ENCODE measurements at regions not wholly inside any gene's neighbourhood (a gene's known extent, or its start where the extent isn't known, plus 50 kb on each side); places are given as distances from the start of the nearest gene placed in this dataset.

GRCh38 chr11:128346804-128347203 is 240.6 kb downstream of the ETS1 start:
- DNase-seq (no peak), ATAC-seq (no peak)
- Histone ChIP-seq H3K4me1 (peaks cover 3% of the 10 kb centered on the region), H3K9me3 (no peaks in the 10 kb centered on the region), H3K27ac (no peak overlapping the region), H3K36me3 (replicated peaks in 1 of 2; ENCODE audit: insufficient read depth in 1 of 2, low read depth in 2 of 2) (no peaks in the 10 kb centered on the region), H3K4me3 (no peak overlapping the region), H3K27me3 (no peaks in the 10 kb centered on the region)
- 65 to 74% methylated on average over 3 of the region's 3 CpGs for WGBS, 2 donors
- intact Hi-C loops (cut with DNase I), result no loop called here
- no peak for TF ChIP-seq CTCF (IDR thresholded peaks at IDR 0.05)
- no peak for TF ChIP-seq POLR2A (IDR thresholded peaks at IDR 0.05)

GRCh38 chr11:128345316-128345715 is 242.0 kb downstream of the ETS1 start:
- 32 to 37% methylated on average over 3 of the region's 3 CpGs for WGBS, 2 donors
- intact Hi-C loops (cut with DNase I), result no loop called here
- no peak for TF ChIP-seq CTCF (IDR thresholded peaks at IDR 0.05)
- TF ChIP-seq POLR2A (IDR thresholded peaks at IDR 0.05), result no peak
- no peak overlapping the region for H3K27ac ChIP-seq
- no peak for DNase-seq
- no peaks in the 10 kb centered on the region for H3K27me3 ChIP-seq
- ATAC-seq, result no peak
- no peaks in the 10 kb centered on the region for H3K9me3 ChIP-seq
- no peaks in the 10 kb centered on the region for H3K36me3 ChIP-seq (replicated peaks in 1 of 2; ENCODE audit: insufficient read depth in 1 of 2, low read depth in 2 of 2)
- H3K4me1 ChIP-seq, result peaks cover 3% of the 10 kb centered on the region
- H3K4me3 ChIP-seq, result no peak overlapping the region

- 77 to 79% methylated on average over 4 of the region's 4 CpGs for WGBS, 2 donors
- intact Hi-C loops (cut with DNase I), result no loop called here
- TF ChIP-seq CTCF (IDR thresholded peaks at IDR 0.05) (no peak), POLR2A (IDR thresholded peaks at IDR 0.05) (no peak)
- H3K4me3 ChIP-seq, result no peak overlapping the region
- H3K4me1 ChIP-seq, result peaks cover 3% of the 10 kb centered on the region
- H3K9me3 ChIP-seq, result no peaks in the 10 kb centered on the region
- H3K27ac ChIP-seq, result no peak overlapping the region
- no peaks in the 10 kb centered on the region for H3K36me3 ChIP-seq (replicated peaks in 1 of 2; ENCODE audit: insufficient read depth in 1 of 2, low read depth in 2 of 2)
- no peak for ATAC-seq
- H3K27me3 ChIP-seq, result no peaks in the 10 kb centered on the region
- DNase-seq, result no peak
Observed at GRCh38 chr11:128343870-128344269, 243.5 kb downstream of the ETS1 start.

GRCh38 chr11:128343135-128343514 is 244.2 kb downstream of the ETS1 start:
- Histone ChIP-seq H3K9me3 (no peaks in the 10 kb centered on the region), H3K4me1 (peaks cover 3% of the 10 kb centered on the region), H3K27ac (peak overlapping the region in 1 of 4 donors; percentile 5), H3K4me3 (no peak overlapping the region), H3K27me3 (no peaks in the 10 kb centered on the region), H3K36me3 (replicated peaks in 1 of 2; ENCODE audit: insufficient read depth in 1 of 2, low read depth in 2 of 2) (no peaks in the 10 kb centered on the region)
- TF ChIP-seq POLR2A (IDR thresholded peaks at IDR 0.05) (no peak), CTCF (IDR thresholded peaks at IDR 0.05) (no peak)
- intact Hi-C loops (cut with DNase I), result no loop called here
- DNase-seq, result no peak
- WGBS, 2 donors, result 62 to 82% methylated on average over 2 of the region's 2 CpGs
- ATAC-seq, result no peak

GRCh38 chr11:128342511-128343134 is 244.7 kb downstream of the ETS1 start:
- no peaks in the 10 kb centered on the region for H3K27me3 ChIP-seq
- TF ChIP-seq POLR2A (IDR thresholded peaks at IDR 0.05) (no peak), CTCF (IDR thresholded peaks at IDR 0.05) (no peak)
- H3K9me3 ChIP-seq, result no peaks in the 10 kb centered on the region
- no peak overlapping the region for H3K4me3 ChIP-seq
- H3K27ac ChIP-seq, result peak overlapping the region in 1 of 4 donors; percentile 5
- intact Hi-C loops (cut with DNase I), result no loop called here
- H3K4me1 ChIP-seq, result peaks cover 3% of the 10 kb centered on the region
- 57 to 60% methylated on average over 7 of the region's 7 CpGs for WGBS, 2 donors
- ATAC-seq, result peak; percentile 59
- H3K36me3 ChIP-seq (replicated peaks in 1 of 2; ENCODE audit: insufficient read depth in 1 of 2, low read depth in 2 of 2), result no peaks in the 10 kb centered on the region
- DNase-seq, result peak in 1 of 4 donors; percentile 20

Data from body of pancreas (tissue), 4 donors.